Hepatocyte (in vitro differentiated cells): ENCODE measurements at regions not wholly inside any gene's neighbourhood (a gene's known extent, or its start where the extent isn't known, plus 50 kb on each side); places are given as distances from the start of the nearest gene placed in this dataset.
"Not testable (repeated sequence)": the region's sequence is repeated elsewhere in the genome, so short reads cannot be mapped to it uniquely, and the experiment has no call there.

ENCODE experiments used
- DNase-seq: peaks from one replicate; pipeline ENCODE4 v3.0.0-alpha.2; 2016; ENCODE audit warnings: low spot score
- H2AFZ ChIP-seq: fragments of 200-600 bp; sonication (generic); 2 replicates; pipeline ENCODE4 v1.6.0; 2016; ENCODE audit warnings: antibody characterized with exemption, mild to moderate bottlenecking
- H3K27ac ChIP-seq: fragments of 200-600 bp; sonication (generic); 2 replicates; pipeline ENCODE4 v1.5.1; 2016; ENCODE audit warnings: mild to moderate bottlenecking
- H3K27me3 ChIP-seq: fragments of 200-600 bp; sonication (generic); 2 replicates; pipeline ENCODE4 v1.6.1; 2016
- H3K36me3 ChIP-seq: fragments of 200-600 bp; sonication (generic); replicated peaks from 2 replicates; pipeline ENCODE4 v1.5.1; 2016; ENCODE audit warnings: low read depth; ENCODE audit not compliant: insufficient read depth
- H3K4me1 ChIP-seq: fragments of 200-600 bp; sonication (generic); 2 replicates; pipeline ENCODE4 v1.5.1; 2016; ENCODE audit warnings: mild to moderate bottlenecking, moderate library complexity; ENCODE audit not compliant: insufficient read depth
- H3K4me2 ChIP-seq: fragments of 200-600 bp; sonication (generic); 2 replicates; pipeline ENCODE4 v1.6.0; 2016
- H3K4me3 ChIP-seq: fragments of 200-600 bp; sonication (generic); 2 replicates; pipeline ENCODE4 v1.5.1; 2016; ENCODE audit warnings: mild to moderate bottlenecking
- H3K79me2 ChIP-seq: fragments of 200-600 bp; sonication (generic); 2 replicates; pipeline ENCODE4 v1.6.0; 2017; ENCODE audit warnings: mild to moderate bottlenecking
- H3K9me2 ChIP-seq: fragments of 200-600 bp; sonication (generic); replicated peaks from 2 replicates; pipeline ENCODE4 v1.6.0; 2017; ENCODE audit warnings: mild to moderate bottlenecking; ENCODE audit not compliant: insufficient read depth
- H3K9me3 ChIP-seq: fragments of 200-600 bp; sonication (generic); 2 replicates; pipeline ENCODE4 v1.5.1; 2016; ENCODE audit warnings: low read depth, mild to moderate bottlenecking
- H4K20me1 ChIP-seq: fragments of 200-600 bp; sonication (generic); 2 replicates; pipeline ENCODE4 v1.6.0; 2016; ENCODE audit warnings: mild to moderate bottlenecking; ENCODE audit not compliant: insufficient read depth, poor library complexity, severe bottlenecking
- EZH2 ChIP-seq: fragments of 200-600 bp; sonication (generic); IDR thresholded peaks from 2 replicates; pipeline ENCODE4 v1.6.1; 2016; ENCODE audit warnings: antibody characterized with exemption, mild to moderate bottlenecking, borderline replicate concordance
- EZH2phosphoT487 ChIP-seq: fragments of 200-600 bp; sonication (generic); IDR thresholded peaks from one replicate; pipeline ENCODE4 v1.6.1; 2018; ENCODE audit warnings: antibody characterized with exemption, mild to moderate bottlenecking, low read depth, moderate library complexity; ENCODE audit not compliant: unreplicated experiment, severe bottlenecking
- WGBS: methylation state at CpG from one replicate; pipeline ENCODE4 v1.1.6; 2016; ENCODE audit warnings: low lambda C conversion rate; ENCODE audit errors: missing lambda C conversion rate; 5-methylcytosine and 5-hydroxymethylcytosine counted together
- TF ChIP-seq, protein P1 (sequence below): fragments of 200-600 bp; sonication (generic); IDR thresholded peaks from 2 replicates; pipeline ENCODE4 v1.5.1; 2016; ENCODE audit warnings: antibody characterized with exemption, mild to moderate bottlenecking; ENCODE audit not compliant: poor library complexity

DNA sequence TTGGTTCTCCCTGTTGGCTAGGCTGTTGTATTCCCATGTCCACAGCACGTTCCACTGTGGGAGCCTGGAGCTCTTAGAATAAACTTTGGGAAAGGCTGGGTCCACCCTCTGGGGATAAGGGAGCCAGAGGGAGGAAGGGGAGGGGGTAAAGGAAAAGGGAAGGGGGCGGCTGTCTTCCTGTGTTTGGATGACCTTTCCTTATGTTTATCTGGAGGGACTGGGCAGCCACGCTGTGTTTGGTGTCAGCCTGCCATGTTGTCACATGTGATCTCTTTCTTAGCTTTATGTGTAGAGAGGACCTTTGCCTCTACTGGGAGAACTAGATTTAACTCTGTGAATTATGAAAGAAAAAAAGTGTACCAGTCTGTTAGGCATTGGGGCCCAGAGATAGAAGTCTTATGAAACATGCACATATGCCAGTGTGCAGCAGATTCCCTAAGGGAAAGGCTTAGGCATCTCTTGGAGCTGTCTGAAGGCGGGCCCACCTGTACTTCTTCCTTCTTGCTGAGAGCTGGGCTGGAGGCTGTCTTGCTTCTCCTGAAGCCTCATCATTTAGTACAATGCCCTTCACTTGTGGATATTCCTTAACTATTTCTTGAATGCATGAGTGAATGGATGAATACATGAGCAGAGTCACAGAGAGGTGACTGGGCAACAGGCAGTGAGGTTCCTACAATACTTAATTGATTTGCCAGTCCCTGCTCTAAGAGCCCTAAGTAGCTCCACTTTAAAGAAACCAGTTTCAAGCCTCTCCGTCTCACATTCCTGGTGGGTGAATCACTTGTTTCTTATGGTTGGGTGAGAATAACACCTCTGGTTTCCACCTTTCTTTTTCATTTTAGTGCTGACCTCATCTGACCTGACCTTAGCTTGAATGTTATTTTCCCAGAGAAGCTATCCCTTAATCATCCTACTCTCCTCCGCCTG is 62.5 kb upstream of the ARHGAP29 start:
- Histone ChIP-seq H3K9me2 (no peaks in the 10 kb centered on the region), H3K9me3 (no peaks in the 10 kb centered on the region), H3K4me1 (peaks cover 19% of the 10 kb centered on the region), H3K4me2 (no peak overlapping the region), H4K20me1 (no peaks in the 10 kb centered on the region), H3K4me3 (no peak overlapping the region), H3K27ac (peak overlapping the region; percentile 53), H3K36me3 (no peaks in the 10 kb centered on the region), H3K79me2 (no peaks in the 10 kb centered on the region), H3K27me3 (no peaks in the 10 kb centered on the region), H2AFZ (no peak overlapping the region)
- 63% methylated on average over 6 of the region's 6 CpGs for WGBS
- DNase-seq = peak; percentile 58
- TF ChIP-seq, protein P1, sequence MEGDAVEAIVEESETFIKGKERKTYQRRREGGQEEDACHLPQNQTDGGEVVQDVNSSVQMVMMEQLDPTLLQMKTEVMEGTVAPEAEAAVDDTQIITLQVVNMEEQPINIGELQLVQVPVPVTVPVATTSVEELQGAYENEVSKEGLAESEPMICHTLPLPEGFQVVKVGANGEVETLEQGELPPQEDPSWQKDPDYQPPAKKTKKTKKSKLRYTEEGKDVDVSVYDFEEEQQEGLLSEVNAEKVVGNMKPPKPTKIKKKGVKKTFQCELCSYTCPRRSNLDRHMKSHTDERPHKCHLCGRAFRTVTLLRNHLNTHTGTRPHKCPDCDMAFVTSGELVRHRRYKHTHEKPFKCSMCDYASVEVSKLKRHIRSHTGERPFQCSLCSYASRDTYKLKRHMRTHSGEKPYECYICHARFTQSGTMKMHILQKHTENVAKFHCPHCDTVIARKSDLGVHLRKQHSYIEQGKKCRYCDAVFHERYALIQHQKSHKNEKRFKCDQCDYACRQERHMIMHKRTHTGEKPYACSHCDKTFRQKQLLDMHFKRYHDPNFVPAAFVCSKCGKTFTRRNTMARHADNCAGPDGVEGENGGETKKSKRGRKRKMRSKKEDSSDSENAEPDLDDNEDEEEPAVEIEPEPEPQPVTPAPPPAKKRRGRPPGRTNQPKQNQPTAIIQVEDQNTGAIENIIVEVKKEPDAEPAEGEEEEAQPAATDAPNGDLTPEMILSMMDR = no peak
- TF ChIP-seq EZH2phosphoT487 = no peak
- TF ChIP-seq EZH2 = no peak

DNA sequence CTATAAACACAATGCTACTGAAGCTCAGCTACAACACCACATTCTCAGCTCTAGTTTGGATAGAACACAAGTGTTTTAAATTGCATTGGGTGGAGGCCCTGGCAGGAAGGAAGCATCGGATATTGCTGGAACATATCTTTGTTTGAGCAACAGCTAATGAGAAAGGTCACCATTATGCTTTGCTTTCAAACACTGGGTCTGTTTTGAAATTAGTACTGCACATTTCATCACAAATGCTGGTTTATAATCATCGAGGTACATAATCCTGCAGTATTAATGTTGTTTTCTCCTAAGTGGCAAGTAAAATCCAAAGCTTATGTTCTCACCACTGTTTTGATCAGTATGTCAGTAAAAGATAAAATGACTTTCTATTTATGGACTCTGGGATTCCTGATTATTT is 61.5 kb upstream of the ARHGAP29 start:
- Histone ChIP-seq H3K9me3 (no peaks in the 10 kb centered on the region), H3K36me3 (no peaks in the 10 kb centered on the region), H3K4me1 (peaks cover 19% of the 10 kb centered on the region), H3K27me3 (no peaks in the 10 kb centered on the region), H3K27ac (no peak overlapping the region), H3K4me2 (no peak overlapping the region), H2AFZ (no peak overlapping the region), H3K4me3 (no peak overlapping the region), H3K79me2 (no peaks in the 10 kb centered on the region), H4K20me1 (no peaks in the 10 kb centered on the region), H3K9me2 (no peaks in the 10 kb centered on the region)
- TF ChIP-seq, protein P1 = no peak
- TF ChIP-seq EZH2phosphoT487 = peak; percentile 71
- WGBS = 30% methylated on average over 2 of the region's 2 CpGs
- no peak for DNase-seq

DNA sequence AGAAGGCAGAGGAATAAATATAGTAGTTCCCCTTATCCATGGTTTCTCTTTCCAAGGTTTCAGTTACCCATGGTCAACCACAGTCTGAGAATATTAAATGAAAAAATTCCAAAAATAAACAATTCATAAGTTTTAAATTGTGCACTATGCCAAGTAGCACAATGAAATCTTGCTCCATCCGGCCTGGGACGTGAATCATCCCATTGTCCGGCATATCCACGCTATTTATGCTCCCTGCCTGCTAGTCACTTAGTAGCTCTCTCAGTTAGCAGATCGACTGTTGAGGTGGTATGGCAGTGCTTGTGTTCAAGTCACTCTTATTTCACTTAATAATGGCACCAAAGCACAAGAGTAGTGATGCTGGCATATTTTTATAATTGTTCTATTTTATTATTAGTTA is 58.6 kb upstream of the ARHGAP29 start:
- H3K4me1 ChIP-seq = peaks cover 19% of the 10 kb centered on the region
- H4K20me1 ChIP-seq = no peaks in the 10 kb centered on the region
- H3K79me2 ChIP-seq = no peaks in the 10 kb centered on the region
- H2AFZ ChIP-seq = no peak overlapping the region
- no peak overlapping the region for H3K27ac ChIP-seq
- H3K4me3 ChIP-seq = no peak overlapping the region
- H3K27me3 ChIP-seq = no peaks in the 10 kb centered on the region
- WGBS = 90% methylated on average over 5 of the region's 5 CpGs
- TF ChIP-seq, protein P1 = no peak
- no peak for TF ChIP-seq EZH2phosphoT487
- H3K4me2 ChIP-seq = no peak overlapping the region
- H3K9me2 ChIP-seq = no peaks in the 10 kb centered on the region
- no peaks in the 10 kb centered on the region for H3K36me3 ChIP-seq
- H3K9me3 ChIP-seq = no peaks in the 10 kb centered on the region
- DNase-seq = no peak

DNA sequence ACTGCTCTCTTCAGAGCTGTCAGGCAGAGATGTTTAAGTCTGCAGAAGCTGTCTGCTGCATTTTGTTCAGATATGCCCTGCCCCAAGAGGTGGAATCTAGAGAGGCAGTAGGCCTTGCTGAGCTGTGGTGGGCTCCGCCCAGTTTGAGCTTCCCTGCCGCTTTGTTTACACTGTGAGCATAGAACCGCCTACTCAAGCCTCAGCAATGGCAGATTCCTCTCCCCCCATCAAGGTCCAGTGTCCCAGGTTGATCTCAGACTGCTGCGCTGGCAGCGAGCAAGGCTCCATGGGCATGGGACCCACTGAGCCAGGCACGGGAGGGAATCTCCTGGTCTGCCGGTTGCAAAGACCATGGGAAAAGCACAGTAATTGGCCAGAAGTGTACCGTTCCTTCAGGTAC is 55.6 kb upstream of the ARHGAP29 start:
- not testable (repeated sequence) for H3K27me3 ChIP-seq, H3K4me3 ChIP-seq, H3K4me2 ChIP-seq, H2AFZ ChIP-seq, H3K9me2 ChIP-seq, H3K36me3 ChIP-seq, H3K9me3 ChIP-seq, H3K27ac ChIP-seq, DNase-seq, H3K4me1 ChIP-seq, H3K79me2 ChIP-seq, H4K20me1 ChIP-seq
- WGBS = 90% methylated on average over 8 of the region's 8 CpGs

DNA sequence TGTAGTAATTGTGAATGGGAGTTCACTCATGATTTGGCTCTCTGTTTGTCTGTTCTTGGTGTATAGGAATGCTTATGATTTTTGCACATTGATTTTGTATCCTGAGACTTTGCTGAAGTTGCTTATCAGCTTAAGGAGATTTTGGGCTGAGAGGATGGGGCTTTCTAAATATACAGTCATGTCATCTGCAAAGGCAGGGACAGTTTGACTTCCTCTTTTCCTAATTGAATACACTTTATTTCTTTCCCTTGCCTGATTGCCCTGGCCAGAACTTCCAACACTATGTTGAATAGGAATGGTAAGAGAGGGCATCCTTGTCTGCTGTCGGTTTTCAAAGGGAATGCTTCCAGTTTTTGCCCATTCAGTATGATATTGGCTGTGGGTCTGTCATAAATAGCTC is 51.9 kb upstream of the ARHGAP29 start:
- not testable (repeated sequence) for H3K9me3 ChIP-seq
- WGBS = 80% methylated on average over 1 of the region's 1 CpG

More for the DNA sequence above, 51.9 kb upstream of the ARHGAP29 start:
- H3K4me1 ChIP-seq, H2AFZ ChIP-seq, H3K4me3 ChIP-seq, DNase-seq, H3K9me2 ChIP-seq, H3K27me3 ChIP-seq, H3K36me3 ChIP-seq, H3K79me2 ChIP-seq, H4K20me1 ChIP-seq, H3K4me2 ChIP-seq, H3K27ac ChIP-seq: not testable (repeated sequence)
